GM18873 (cell line): ENCODE measurements at regions not wholly inside any gene's neighbourhood (a gene's known extent, or its start where the extent isn't known, plus 50 kb on each side); places are given as distances from the start of the nearest gene placed in this dataset.
"Not testable (repeated sequence)": the region's sequence is repeated elsewhere in the genome, so short reads cannot be mapped to it uniquely, and the experiment has no call there.

Experiments
- ATAC-seq: cut with Tn5 transposase; IDR thresholded peaks from one replicate; pipeline ENCODE4 v1.9.1; 2021; ENCODE audit warnings: mild to moderate bottlenecking, moderate library complexity, moderate number of reproducible peaks; ENCODE audit not compliant: unreplicated experiment, low FRiP score

GRCh38 chr11:81377418-81377817 lies 1356.2 kb downstream of the FAM181B start:
- ATAC-seq = no peak

GRCh38 chr11:81373986-81374385 lies 1359.7 kb downstream of the FAM181B start:
- ATAC-seq = no peak

- no peak for ATAC-seq
Observed at GRCh38 chr11:81368192-81368591, 1365.5 kb downstream of the FAM181B start.

GRCh38 chr11:81365496-81365895 lies 1368.2 kb downstream of the FAM181B start:
- ATAC-seq = no peak

- no peak for ATAC-seq
Observed at GRCh38 chr11:81359476-81359875, 1374.2 kb downstream of the FAM181B start.

GRCh38 chr11:81345609-81346008 lies 1388.1 kb downstream of the FAM181B start:
- no peak for ATAC-seq

- no peak for ATAC-seq
Observed at GRCh38 chr11:81342966-81343365, 1390.7 kb downstream of the FAM181B start.

- no peak for ATAC-seq
Observed at GRCh38 chr11:81340225-81340624, 1393.4 kb downstream of the FAM181B start.

GRCh38 chr11:81339521-81339920 lies 1394.1 kb downstream of the FAM181B start:
- no peak for ATAC-seq

- no peak for ATAC-seq
Observed at GRCh38 chr11:81337756-81338155, 1395.9 kb downstream of the FAM181B start.

- no peak for ATAC-seq
Observed at GRCh38 chr11:81332276-81332675, 1401.4 kb downstream of the FAM181B start.

- ATAC-seq = no peak
Observed at GRCh38 chr11:81331611-81332235, 1401.9 kb downstream of the FAM181B start.

GRCh38 chr11:81331088-81331487 lies 1402.6 kb downstream of the FAM181B start:
- no peak for ATAC-seq

- no peak for ATAC-seq
Observed at GRCh38 chr11:81303038-81303664, 1430.5 kb downstream of the FAM181B start.

GRCh38 chr11:81301166-81301830 lies 1432.4 kb downstream of the FAM181B start:
- ATAC-seq = no peak

- ATAC-seq = no peak
Observed at GRCh38 chr11:81286959-81287358, 1446.7 kb downstream of the FAM181B start.

- ATAC-seq = no peak
Observed at GRCh38 chr11:81286550-81286949, 1447.1 kb downstream of the FAM181B start.

- ATAC-seq = not testable (repeated sequence)
Observed at GRCh38 chr11:81280228-81280627, 1453.4 kb downstream of the FAM181B start.

- ATAC-seq = no peak
Observed at GRCh38 chr11:81278991-81279390, 1454.7 kb downstream of the FAM181B start.

- no peak for ATAC-seq
Observed at GRCh38 chr11:81270686-81271085, 1463.0 kb downstream of the FAM181B start.

GRCh38 chr11:81267246-81267645 lies 1466.4 kb downstream of the FAM181B start:
- ATAC-seq = no peak

- no peak for ATAC-seq
Observed at GRCh38 chr11:81259471-81259870, 1474.2 kb downstream of the FAM181B start.
